G401 (cell line): ENCODE measurements at regions not wholly inside any gene's neighbourhood (a gene's known extent, or its start where the extent isn't known, plus 50 kb on each side); places are given as distances from the start of the nearest gene placed in this dataset.

Source experiments
- DNase-seq: peaks from one replicate; pipeline ENCODE4 v3.0.0-alpha.2; 2015; ENCODE audit warnings: low spot score
- in situ Hi-C: cut with HindIII; loops from 2 replicates; pipeline ENCODE4 v1.10.0; 2016; ENCODE audit warnings: low sequenced_read_pairs, mixed read lengths

GRCh38 chr2:128625421-128625820 is 306.8 kb upstream of the HS6ST1 start:
- no peak for DNase-seq
- in situ Hi-C loops = no loop called here

- no peak for DNase-seq
These were observed 307.5 kb upstream of the HS6ST1 start for GRCh38 chr2:128625963-128626759.

GRCh38 chr2:128626760-128627511 is 308.3 kb upstream of the HS6ST1 start:
- in situ Hi-C loops = no loop called here
- no peak for DNase-seq

More at GRCh38 chr2:128625963-128626759, 307.5 kb upstream of the HS6ST1 start:
- in situ Hi-C loops = no loop called here

- in situ Hi-C loops = no loop called here
- DNase-seq = peak; percentile 81
These were observed 309.5 kb upstream of the HS6ST1 start for GRCh38 chr2:128628206-128628605.

GRCh38 chr2:128628996-128629395 is 310.3 kb upstream of the HS6ST1 start:
- DNase-seq = no peak
- in situ Hi-C loops = no loop called here

GRCh38 chr2:128630974-128631697 is 312.5 kb upstream of the HS6ST1 start:
- in situ Hi-C loops = no loop called here
- DNase-seq = no peak

GRCh38 chr2:128631698-128632500 is 313.2 kb upstream of the HS6ST1 start:
- no peak for DNase-seq
- in situ Hi-C loops = no loop called here

GRCh38 chr2:128632501-128632800 is 313.8 kb upstream of the HS6ST1 start:
- no peak for DNase-seq
- in situ Hi-C loops = no loop called here

- DNase-seq = no peak
- in situ Hi-C loops = no loop called here
These were observed 314.8 kb upstream of the HS6ST1 start for GRCh38 chr2:128633501-128633900.

GRCh38 chr2:128635361-128635900 is 316.8 kb upstream of the HS6ST1 start:
- in situ Hi-C loops = no loop called here
- no peak for DNase-seq

GRCh38 chr2:128636802-128637147 is 318.1 kb upstream of the HS6ST1 start:
- no peak for DNase-seq
- in situ Hi-C loops = no loop called here

GRCh38 chr2:128637481-128638155 is 318.9 kb upstream of the HS6ST1 start:
- DNase-seq = no peak
- in situ Hi-C loops = no loop called here

GRCh38 chr2:128638341-128639119 is 319.9 kb upstream of the HS6ST1 start:
- in situ Hi-C loops = no loop called here
- DNase-seq = peak; percentile 41

GRCh38 chr2:128639120-128639477 is 320.4 kb upstream of the HS6ST1 start:
- DNase-seq = no peak
- in situ Hi-C loops = no loop called here

- no peak for DNase-seq
- in situ Hi-C loops = no loop called here
These were observed 321.0 kb upstream of the HS6ST1 start for GRCh38 chr2:128639693-128640092.

- no peak for DNase-seq
- in situ Hi-C loops = no loop called here
These were observed 321.6 kb upstream of the HS6ST1 start for GRCh38 chr2:128640166-128640844.

- in situ Hi-C loops = no loop called here
- no peak for DNase-seq
These were observed 322.2 kb upstream of the HS6ST1 start for GRCh38 chr2:128640845-128641360.
